Urothelium cell line (cell line): ENCODE measurements at regions not wholly inside any gene's neighbourhood (a gene's known extent, or its start where the extent isn't known, plus 50 kb on each side); places are given as distances from the start of the nearest gene placed in this dataset.
"Not testable (repeated sequence)": the region's sequence is repeated elsewhere in the genome, so short reads cannot be mapped to it uniquely, and the experiment has no call there.

ENCODE experiments used
- DNase-seq: peaks from one replicate; pipeline ENCODE4 v3.0.0; 2011; ENCODE audit warnings: low spot score, mixed read lengths
- FAIRE-seq: peaks from 2 replicates; lab custom pipeline; 2011; peaks lifted over from hg19 to GRCh38; lab: Jason Lieb, UNC

GRCh38 chr4:11839889-11840288, 411.2 kb upstream of the HS3ST1 start:
- FAIRE-seq: no peak
- no peak for DNase-seq

- DNase-seq (no peak), FAIRE-seq (no peak)
Observed at GRCh38 chr4:11831739-11832138, 403.0 kb upstream of the HS3ST1 start.

- FAIRE-seq (no peak), DNase-seq (no peak)
Observed at GRCh38 chr4:11824566-11824965, 395.9 kb upstream of the HS3ST1 start.

GRCh38 chr4:11821772-11822430, 393.2 kb upstream of the HS3ST1 start:
- no peak for DNase-seq

GRCh38 chr4:11817088-11817487, 388.4 kb upstream of the HS3ST1 start:
- no peak for DNase-seq
- no peak for FAIRE-seq

More at GRCh38 chr4:11821772-11822430, 393.2 kb upstream of the HS3ST1 start:
- no peak for FAIRE-seq

GRCh38 chr4:11814758-11815157, 386.1 kb upstream of the HS3ST1 start:
- FAIRE-seq (no peak), DNase-seq (no peak)

GRCh38 chr4:11813951-11814446, 385.3 kb upstream of the HS3ST1 start:
- no peak for DNase-seq
- FAIRE-seq: no peak

GRCh38 chr4:11811521-11811920, 382.8 kb upstream of the HS3ST1 start:
- not testable (repeated sequence) for FAIRE-seq, DNase-seq

- FAIRE-seq (no peak), DNase-seq (peak; percentile 16)
Observed at GRCh38 chr4:11805842-11806241, 377.1 kb upstream of the HS3ST1 start.

- FAIRE-seq (no peak), DNase-seq (no peak)
Observed at GRCh38 chr4:11801466-11802446, 373.1 kb upstream of the HS3ST1 start.

GRCh38 chr4:11799196-11799595, 370.5 kb upstream of the HS3ST1 start:
- no peak for FAIRE-seq

GRCh38 chr4:11791797-11792196, 363.1 kb upstream of the HS3ST1 start:
- FAIRE-seq (no peak), DNase-seq (no peak)

More at GRCh38 chr4:11799196-11799595, 370.5 kb upstream of the HS3ST1 start:
- no peak for DNase-seq

GRCh38 chr4:11790230-11790629, 361.5 kb upstream of the HS3ST1 start:
- FAIRE-seq (no peak), DNase-seq (no peak)

GRCh38 chr4:11783588-11783987, 354.9 kb upstream of the HS3ST1 start:
- FAIRE-seq: no peak
- no peak for DNase-seq

GRCh38 chr4:11782859-11783258, 354.2 kb upstream of the HS3ST1 start:
- no peak for FAIRE-seq
- DNase-seq: no peak

GRCh38 chr4:11777447-11777846, 348.8 kb upstream of the HS3ST1 start:
- FAIRE-seq (no peak), DNase-seq (no peak)

- FAIRE-seq (no peak), DNase-seq (no peak)
Observed at GRCh38 chr4:11774346-11774745, 345.7 kb upstream of the HS3ST1 start.

GRCh38 chr4:11773798-11774197, 345.1 kb upstream of the HS3ST1 start:
- FAIRE-seq (no peak), DNase-seq (no peak)

- DNase-seq (no peak), FAIRE-seq (no peak)
Observed at GRCh38 chr4:11769434-11769833, 340.7 kb upstream of the HS3ST1 start.

- DNase-seq: no peak
- no peak for FAIRE-seq
Observed at GRCh38 chr4:11768251-11768972, 339.7 kb upstream of the HS3ST1 start.

GRCh38 chr4:11765849-11766453, 337.3 kb upstream of the HS3ST1 start:
- DNase-seq: peak; percentile 15
- FAIRE-seq: no peak
